GM18907 (cell line): ENCODE measurements at regions not wholly inside any gene's neighbourhood (a gene's known extent, or its start where the extent isn't known, plus 50 kb on each side); places are given as distances from the start of the nearest gene placed in this dataset.
"Not testable (repeated sequence)": the region's sequence is repeated elsewhere in the genome, so short reads cannot be mapped to it uniquely, and the experiment has no call there.

Experiments used
- ATAC-seq: cut with Tn5 transposase; IDR thresholded peaks from one replicate; pipeline ENCODE4 v1.9.1; 2021; ENCODE audit warnings: mild to moderate bottlenecking, moderate library complexity; ENCODE audit not compliant: unreplicated experiment

DNA sequence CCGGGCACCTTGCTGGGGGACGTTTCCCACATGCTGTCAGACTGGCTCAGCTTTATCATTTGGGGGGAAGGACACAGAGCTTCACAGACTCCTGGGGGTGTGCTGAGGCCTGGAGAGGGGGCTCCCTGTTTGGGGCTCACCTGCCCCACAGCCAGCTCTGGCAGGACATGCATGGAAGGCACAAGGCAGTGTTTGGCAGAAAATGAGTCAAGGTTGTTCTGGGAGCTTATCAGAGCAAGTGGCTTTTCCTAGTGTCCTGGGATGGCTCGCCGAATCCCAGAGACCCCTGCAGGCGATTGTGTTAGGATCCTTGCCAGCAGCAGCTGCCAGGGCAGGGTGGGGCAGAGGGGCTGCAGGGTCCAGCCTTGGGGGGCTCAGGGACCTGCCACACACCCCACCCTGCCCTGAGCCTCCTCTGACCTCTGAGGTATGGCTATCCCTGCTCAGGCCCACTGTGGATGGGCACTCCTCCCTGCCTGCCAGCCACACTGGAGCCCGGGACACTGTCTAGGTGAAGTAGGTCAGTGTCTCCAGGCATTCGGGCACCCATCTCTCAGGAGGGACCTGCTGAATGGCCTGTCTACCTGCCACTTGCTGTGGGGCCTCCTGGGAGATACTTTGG lies 1323.0 kb downstream of the BRD1 start:
- ATAC-seq = no peak

DNA sequence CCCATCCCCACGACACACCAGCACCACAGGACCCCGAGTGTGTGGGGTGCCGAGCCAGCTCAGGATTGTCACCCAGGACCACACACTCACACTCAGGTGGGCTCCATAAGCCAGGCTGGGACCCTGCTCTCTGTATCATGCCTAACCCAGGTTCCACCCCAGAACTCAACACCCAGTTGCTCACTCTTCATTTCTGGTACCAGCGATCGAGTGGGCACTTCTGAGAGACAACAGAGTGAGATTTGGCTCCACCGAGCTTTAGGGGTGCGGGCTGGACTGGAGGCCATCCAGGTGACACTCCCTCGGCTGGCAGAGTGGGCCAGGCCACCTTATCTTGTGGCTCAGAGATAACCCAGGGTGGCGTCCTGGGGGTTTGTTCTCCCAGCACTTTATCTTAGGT lies 1323.8 kb downstream of the BRD1 start:
- ATAC-seq = no peak

DNA sequence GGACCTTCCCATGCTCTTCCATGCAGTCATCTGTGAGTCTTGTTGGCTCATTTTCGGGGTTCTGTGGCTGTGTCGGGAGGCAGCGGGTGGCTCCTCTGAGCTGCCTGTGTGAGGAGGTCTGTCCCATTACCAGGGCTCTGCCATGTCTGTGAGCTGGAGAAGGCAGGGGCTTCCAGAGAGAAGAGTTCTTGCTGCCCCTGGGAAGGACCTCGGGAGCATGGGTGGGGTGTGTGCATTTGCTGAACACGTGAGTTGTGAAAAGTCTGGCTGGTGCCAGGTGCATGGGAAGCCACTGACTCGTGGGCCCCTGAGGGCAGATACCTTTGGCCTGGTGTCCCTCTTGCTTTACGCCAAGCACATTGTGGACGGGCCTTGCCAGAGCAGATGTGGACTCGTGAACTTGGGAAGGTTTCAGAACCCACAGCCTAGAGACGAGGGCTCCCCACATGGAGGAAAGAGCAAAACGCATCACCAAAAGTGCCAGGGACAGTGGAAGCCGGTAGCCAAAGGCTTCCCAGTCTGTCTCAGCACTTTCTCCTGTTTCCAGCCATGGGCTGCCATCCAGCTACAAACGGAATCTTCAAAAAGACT lies 1324.5 kb downstream of the BRD1 start:
- no peak for ATAC-seq

DNA sequence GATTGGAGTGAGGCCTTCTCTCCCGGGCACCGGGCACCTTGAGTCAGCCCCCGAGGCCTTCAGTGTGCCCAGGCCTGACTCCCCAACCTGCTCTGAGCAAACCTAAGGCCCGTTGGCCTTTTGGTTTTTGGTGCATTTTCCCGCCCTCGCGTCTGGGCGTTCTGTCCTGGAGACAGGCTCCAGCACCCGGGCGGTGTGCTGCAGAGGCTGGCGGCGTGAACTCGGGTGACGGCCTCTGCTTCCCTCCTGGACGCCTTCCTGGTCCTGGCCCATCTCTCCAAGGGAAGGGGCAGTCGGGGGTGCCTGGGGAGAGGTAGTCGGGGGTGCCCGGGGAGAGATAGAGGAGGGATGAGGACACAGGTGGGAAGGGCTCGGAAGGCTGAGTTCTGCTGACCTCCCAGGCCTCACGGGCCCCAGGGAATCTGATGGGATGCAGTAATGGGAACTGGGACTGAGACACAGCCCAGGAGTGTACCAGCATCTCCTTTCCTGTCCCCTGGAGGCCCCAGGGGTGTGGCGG lies 1326.4 kb downstream of the BRD1 start:
- ATAC-seq = no peak

DNA sequence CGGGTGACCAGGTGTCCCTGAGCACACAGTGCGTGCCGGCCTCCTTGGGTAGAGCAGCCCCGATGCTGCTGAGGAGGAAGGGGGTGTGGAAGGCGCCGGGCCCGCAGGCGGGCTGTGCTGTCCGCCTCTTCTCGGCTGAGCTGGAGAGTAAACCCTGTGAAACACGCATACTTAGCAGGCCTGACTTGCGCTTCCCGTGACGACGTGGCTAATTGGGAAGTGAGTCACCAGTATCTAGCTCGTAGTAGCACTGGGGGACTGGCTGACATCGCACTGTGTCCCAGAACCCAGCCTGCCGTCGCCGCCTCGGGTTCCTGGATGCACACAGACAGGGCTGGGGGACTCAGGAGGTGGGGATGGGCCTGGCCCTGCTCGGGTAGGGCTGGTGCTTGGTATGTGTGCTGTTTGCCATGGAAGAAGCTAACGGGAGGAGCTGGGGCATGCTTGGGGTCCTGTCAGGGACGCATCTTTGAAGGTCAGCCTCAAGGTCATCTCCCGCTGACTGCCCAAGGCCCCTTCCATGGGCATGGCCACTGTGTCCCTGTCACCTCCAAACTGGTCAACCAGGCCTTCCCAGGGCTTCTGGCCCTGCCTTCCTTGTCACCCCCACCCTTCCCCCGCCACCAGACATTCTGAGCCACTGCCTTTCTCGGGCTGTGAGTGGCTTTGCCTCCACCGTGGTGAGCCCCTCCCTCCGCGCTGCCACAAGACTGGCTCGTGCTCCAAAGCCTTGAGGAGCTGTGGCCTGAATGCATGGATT lies 1327.0 kb downstream of the BRD1 start:
- no peak for ATAC-seq

DNA sequence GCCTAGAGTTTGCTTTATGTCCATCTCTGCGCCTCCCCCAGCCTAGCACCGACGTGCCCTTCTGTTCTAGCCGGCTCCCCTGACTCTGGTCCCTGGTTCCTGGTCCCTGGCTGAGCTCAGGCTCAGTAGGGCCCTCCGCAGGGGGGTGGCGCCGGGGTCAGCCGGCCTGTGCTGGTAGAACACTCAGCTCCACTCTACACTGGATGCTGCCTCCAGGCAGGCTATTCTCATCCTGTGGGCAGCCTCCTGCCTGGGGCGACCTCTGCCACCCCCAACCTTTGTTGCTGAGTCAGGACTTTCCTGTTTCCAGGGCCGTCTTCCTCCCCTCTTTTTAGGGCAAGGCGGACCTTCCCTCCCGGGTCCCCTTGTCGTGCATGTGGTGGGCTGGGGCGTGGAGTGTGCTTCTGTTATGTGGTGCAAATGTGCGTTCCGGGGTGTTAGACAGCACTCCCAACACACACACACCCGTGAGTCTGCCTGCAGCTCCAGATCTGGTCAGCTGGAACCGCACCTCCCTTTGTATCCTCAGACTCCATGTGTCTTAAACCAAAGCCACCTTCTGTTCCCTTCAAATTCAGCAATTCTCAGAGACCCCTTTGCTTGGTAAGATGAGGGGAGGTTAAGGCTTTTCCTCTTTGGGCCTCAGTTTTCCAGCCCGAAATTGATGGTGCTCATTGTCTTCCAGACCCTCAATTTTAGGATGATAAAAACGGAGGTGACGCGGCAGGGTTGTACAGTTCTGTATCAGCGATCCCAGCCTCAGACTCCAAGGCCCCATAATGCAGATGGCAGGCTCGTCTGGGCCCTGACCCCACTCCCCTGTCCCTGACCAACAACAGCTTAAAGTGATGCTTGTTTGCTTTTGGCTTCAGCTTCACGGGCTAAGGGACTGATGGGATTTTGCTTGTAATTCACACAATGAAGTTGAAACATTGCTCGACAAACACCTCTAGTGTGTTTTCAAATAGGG lies 1327.9 kb downstream of the BRD1 start:
- ATAC-seq = no peak

DNA sequence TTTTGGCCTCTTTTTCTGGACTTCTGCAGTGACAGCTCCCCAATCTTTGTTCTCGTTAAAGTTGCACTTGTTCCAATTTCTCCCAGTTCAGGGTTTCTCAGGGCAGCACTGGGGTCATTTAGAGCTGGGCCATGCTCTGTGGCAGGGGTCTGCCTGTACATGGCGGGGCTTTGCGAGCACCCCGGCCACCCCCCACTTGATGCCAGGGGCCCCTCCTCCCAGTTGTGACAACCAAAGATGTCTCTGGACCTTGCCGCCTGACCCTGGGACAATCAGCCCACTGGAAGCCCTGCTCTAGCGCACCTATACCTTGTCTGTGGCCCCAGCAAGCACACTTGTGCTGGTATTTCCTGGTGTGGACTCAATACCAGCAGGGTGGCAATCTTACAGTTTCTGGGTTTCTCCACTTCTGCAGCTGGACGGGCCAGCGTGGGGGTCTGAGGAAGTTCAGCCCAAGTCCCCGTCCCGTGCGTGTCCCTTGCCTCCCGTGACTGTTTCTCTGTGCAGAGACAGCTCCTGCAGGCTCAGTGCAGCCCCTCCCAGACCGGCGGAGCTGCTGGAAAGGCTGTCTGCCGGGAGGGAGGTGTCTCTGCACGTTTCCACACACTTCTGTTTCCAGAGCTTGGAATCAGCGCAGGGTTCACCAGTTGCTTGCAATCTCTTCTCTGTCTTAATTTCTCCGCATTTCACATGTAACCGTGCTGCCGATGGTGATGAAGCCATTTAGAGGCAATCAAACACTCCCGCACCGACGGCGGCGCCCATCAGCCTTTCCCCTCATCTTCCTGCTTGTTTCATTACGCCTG lies 1328.9 kb downstream of the BRD1 start:
- no peak for ATAC-seq

DNA sequence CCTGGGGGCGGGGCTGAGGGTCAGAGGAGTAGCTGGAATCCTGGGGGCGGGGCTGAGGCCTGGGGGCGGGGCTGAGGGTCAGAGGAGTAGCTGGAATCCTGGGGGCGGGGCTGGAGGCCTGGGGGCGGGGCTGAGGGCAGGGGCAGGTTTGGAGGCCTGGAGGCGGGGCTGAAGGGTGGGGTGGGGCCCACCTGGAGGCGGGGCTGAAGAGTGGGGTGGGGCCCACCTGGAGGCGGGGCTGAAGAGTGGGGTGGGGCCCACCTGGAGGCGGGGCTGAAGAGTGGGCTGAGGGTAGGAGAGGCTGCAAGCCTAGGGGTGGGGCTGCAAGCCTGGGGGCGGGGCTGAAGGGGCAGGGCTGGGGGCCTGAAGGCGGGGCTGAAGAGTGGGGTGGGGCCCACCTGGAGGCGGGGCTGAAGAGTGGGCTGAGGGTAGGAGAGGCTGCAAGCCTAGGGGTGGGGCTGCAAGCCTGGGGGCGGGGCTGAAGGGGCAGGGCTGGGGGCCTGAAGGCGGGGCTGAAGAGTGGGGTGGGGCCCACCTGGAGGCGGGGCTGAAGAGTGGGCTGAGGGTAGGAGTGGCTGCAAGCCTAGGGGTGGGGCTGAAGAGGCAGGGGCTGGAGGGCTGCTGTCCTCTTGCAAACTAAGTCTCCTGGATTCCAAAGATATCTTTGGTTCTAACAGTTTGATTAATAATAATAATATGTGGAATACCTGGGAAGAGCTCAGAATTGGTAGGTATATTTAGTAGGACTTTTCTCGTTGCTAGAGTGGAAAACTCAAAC lies 1329.7 kb downstream of the BRD1 start:
- not testable (repeated sequence) for ATAC-seq

DNA sequence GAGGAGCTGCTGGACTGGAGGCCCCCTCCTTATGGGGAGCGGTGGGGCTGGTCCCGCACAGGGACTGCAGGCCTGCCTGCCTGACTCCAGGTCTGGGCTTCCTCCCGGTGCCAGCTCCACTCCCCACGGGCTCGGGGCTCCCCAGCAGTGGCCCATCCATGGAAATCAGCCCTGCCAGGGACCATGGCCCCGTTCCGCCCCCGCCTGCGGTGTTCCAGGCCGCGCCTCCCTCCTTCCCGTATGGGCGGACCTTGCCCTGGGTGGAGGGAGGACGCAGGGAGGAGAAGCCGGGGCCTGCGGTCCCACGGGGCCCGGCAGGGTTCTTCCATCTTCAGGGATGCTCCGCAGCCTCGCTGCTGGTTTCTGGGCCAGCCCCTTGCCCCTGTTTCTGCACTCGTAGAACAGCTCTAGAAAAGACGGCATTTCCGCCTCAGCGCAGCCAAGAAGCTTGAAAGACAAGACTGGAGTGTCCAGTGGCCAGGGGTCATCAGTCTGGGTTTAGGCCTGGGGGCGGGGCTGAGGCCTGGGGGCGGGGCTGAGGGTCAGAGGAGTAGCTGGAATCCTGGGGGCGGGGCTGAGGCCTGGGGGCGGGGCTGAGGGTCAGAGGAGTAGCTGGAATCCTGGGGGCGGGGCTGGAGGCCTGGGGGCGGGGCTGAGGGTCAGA lies 1330.6 kb downstream of the BRD1 start:
- ATAC-seq = no peak

DNA sequence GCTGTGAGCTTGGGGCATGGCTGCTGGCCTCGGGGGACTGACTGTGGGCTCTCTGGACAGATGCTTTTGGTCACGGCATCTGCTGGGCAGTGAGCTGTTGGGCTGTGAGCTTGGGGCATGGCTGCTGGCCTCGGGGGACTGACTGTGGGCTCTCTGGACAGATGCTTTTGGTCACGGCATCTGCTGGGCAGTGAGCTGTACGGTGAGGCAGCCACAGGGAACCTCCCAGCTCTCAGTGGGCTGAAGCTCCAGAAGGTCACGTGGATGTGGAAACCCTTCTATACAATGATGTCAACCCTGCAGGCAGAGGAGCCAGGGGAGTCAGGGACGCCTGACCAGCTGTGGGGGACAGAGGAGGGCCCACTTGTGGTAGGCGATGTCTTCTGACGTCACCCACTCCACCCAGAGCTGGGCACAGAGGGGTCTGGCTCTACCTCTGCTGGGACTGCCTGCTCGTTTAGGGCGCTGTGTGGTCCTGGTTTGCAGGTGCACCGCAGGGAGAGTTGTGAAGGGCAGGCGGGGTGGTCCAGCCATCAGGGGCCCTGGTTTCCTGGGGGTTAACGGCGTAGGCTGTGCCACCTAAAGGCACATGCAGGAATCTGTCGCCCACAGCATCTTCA lies 1331.3 kb downstream of the BRD1 start:
- ATAC-seq = no peak

DNA sequence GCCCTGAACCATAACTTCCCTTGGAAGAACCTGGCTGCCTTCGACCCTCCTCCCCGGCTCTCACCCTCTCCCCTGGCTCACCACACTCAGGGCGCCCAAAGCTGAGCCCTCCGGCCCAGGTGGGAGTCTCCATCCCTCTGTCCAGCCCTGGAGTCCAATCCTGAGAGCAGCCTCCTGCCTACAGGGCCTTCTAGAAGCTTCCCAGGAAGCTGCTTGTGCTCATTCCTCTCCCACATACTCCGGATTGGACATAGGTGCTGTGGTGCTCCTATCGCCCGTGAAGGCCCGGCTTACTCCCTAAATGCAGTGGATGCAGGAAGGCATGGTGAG lies 1332.0 kb downstream of the BRD1 start:
- no peak for ATAC-seq

DNA sequence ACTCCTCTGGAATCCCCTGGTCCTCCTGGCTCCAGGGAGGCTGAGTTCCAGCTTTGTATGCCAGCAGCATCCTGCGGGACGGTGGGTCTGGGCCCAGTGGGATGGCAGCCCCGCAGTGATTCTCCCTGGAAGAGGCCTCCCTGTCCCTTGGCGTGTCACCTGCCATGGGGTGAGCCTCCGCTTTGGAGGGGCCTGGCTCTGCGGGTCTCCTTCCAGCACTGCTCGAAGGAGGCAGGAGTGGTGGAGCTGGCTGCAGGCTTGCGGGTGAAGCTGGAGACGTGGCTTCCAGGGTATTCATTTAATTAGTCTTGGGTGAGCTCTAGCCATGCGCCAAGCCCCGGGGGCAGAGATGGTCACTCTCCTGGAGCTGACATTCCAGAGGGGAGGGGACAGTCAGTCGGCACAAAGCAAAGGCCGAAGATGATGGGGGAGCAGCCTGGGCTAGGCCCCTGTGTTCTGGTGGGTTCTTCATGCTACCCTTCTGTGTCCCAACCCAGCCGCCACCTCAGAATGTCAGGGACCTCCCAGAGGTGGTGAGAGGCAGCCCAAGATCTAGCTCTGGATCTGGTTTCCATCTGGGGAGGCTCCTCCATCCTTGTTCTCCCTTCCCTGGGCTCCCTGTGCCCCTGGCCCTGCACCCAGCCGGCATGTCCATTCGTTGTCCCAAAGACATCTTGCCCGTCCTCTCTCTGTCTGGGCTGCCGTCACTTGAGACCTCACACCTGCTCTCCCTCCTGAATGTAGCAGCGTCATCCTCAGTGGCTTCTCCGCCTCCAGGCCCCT lies 1332.5 kb downstream of the BRD1 start:
- ATAC-seq = no peak

DNA sequence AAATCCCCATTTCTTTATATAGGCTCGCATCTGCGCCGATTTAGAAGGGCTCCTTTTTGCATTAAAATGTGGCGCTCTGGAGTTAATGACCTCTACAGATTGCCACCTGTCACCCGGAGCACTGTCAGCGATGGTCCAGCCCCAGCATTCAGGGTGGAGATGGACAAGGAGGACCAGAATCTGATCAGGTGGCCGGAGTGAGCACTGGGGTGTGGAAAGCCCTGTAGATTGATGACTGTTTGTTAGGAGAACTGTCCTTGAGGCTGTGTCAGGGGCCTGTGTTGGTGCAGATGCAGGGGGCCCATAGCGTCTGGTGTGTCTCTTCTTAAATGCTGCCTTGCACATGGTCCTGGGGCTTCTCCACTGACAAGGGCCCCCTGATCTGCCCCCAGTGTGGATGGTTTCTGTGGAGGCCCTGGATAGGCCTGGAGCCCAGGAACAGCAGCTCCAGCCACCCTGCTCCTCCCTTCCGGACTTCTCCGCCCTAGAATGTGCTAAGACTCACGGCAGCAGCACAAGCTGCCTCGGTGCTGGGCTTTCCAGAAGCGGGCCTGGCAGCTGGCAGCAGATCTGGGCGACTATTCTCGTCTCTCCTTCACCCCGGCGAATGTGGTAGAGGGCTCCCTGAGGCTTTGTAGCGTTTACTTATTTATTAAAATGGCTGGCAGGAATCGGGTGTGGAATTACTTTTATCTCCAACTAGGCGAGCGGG lies 1333.3 kb downstream of the BRD1 start:
- no peak for ATAC-seq

DNA sequence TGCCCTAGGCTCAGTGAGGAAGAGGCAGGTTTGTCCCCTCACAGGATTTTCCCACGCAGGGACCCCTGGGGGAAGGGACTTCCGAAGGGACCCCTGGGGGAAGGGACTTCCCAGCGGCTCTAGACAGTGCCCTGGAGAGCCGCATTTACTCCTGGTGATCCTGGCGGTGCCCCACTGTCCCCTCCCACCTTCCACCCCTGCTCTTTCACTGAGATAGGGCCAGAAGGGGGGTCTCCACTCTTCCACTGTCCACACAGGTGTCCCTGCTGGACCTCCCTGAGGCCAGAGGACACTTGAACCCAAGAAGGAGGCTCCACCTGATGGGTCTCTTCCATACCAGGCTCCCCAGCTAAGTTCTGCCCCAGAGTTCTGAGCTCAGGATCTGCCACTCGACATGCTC lies 1333.9 kb downstream of the BRD1 start:
- ATAC-seq = no peak

DNA sequence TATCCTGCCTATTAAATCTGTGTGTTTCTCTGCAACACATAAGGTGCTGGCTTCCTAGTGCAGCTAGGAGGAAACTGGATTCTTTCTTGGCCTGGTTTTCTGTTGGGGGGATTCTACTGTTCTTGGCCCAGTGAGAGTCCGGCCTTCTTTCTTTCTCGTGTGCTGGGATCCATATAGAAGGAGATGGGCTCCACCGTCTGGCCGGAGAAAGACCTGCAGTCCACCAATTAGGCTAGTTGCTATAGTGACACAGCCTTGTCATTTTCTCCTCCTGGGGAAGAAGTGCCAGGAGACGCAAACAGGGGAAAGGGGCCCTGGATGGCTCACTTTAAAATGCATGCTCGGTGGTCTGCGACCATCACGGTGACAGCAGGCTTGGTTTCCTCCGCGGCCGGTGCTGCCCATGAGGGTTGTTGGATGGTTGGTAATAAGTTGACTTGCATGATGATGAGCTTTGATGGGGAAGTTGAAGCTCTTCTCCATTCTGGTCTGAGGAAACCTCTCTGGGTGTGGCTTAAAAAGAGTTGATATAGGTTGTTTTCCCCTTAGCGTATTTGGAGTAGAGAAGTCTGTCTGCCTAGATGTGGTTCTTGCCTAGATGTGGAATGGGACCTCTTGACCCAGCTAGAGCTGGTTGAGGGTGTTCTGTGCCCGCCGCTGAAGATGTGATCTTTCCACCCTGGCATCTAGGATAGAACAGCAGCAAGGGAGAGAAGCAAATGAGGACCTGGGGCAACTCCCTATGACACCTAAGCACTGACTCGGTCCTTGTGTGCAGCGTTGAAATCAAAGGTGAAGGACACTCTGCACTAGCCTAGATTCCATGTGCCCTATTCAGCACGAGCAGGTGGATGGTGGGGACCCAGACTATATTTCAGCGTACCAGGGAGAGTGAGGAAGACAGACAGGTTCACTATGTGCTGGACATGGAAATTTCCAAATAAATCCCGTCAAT lies 1335.0 kb downstream of the BRD1 start:
- peak; percentile 50 for ATAC-seq

DNA sequence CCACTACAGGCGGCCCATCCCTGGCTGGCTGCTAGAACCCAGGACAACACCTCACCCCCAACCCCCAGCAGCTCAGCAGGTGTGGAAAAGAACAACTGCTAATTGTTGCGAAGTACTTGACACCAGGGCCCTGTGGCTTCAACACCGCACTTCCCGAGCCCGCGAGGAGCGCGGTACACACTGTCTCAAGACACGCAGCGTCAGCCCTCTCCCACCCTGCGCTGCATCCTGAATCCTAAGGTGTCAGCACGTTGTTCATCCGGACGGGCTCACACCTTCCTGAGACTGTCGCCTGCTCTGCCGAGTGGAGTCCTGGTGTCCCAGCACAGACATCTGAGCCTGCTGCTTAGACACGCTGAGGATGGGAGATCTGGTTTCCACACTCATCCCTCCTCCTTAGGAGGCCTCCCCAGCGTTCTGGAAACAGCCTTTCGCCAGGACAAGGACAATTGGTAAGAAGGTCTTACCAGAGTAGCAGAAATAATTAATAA lies 1336.2 kb downstream of the BRD1 start:
- ATAC-seq = no peak
